ENCODE measurements at regions not wholly inside any gene's neighbourhood (a gene's known extent, or its start where the extent isn't known, plus 50 kb on each side); places are given as distances from the start of the nearest gene placed in this dataset.

DNA sequence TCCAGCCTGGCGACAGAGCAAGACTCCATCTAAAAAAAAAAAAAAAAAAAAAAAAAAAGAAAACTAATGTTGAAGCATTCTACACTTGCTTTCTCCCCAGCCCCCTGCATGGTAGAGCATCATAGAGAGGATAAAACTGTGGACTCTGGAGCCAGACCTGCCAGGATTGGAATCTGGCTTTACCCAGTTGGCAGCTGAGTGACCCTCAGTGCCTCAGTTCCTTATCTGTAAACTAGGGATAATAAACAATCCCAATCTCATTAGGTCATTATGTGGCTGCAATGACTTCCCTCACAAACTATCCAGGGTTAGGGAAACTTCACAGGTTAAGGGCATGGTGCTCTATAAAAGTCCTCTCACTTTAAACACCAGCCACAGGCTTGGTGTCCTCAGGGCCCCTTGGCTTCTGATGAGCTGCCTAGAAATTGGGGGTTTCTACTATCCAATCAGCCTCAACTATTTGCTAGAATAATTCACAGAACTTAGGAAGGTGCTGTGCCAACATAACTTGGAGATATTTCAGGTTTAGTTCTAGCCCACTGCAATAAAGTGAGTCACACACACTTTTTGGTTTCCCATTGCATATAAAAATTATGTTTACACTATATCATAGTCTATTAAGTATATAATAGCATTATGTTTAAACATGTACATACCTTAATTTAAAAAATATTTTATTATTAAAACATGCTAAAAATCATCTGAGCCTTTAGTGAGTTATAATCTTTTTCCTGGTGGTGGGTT lies 180.5 kb upstream of the B3GALT2 start:
- TF ChIP-seq CTCF (IDR thresholded peaks at IDR 0.05) (no peak), POLR2A (IDR thresholded peaks at IDR 0.05) (no peak)
